ENCODE measurements at regions not wholly inside any gene's neighbourhood (a gene's known extent, or its start where the extent isn't known, plus 50 kb on each side); places are given as distances from the start of the nearest gene placed in this dataset.

DNA sequence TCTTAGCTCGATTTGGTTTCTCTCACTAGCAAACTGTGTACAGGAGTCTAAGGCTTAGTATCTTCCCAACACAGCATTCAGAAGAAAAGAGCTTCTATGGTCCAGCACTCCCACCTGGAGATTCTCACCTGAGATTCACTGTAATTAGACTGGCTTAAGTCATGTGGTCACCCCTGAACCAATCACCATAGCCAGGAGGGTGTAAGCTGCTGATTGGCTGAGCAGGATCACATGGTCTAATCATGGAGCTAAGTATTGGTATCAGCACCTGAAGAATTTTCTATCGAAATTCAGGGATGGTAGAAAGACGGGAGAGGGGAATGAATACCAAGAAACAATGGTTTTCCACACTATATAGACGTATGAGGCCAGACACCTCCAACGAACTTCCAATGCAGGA is 359.8 kb upstream of the ERCC4 start (continued):
- no peak for TF ChIP-seq EZH2 (IDR thresholded peaks at IDR 0.05; ENCODE audit: low read depth, unreplicated experiment)
- no peak for TF ChIP-seq STAT1 (IDR thresholded peaks at IDR 0.05; ENCODE audit: unreplicated experiment)
- TF ChIP-seq CTCF (conservative IDR thresholded peaks at IDR 0.05; ENCODE audit: low read depth in 2 of 2), result no peak

DNA sequence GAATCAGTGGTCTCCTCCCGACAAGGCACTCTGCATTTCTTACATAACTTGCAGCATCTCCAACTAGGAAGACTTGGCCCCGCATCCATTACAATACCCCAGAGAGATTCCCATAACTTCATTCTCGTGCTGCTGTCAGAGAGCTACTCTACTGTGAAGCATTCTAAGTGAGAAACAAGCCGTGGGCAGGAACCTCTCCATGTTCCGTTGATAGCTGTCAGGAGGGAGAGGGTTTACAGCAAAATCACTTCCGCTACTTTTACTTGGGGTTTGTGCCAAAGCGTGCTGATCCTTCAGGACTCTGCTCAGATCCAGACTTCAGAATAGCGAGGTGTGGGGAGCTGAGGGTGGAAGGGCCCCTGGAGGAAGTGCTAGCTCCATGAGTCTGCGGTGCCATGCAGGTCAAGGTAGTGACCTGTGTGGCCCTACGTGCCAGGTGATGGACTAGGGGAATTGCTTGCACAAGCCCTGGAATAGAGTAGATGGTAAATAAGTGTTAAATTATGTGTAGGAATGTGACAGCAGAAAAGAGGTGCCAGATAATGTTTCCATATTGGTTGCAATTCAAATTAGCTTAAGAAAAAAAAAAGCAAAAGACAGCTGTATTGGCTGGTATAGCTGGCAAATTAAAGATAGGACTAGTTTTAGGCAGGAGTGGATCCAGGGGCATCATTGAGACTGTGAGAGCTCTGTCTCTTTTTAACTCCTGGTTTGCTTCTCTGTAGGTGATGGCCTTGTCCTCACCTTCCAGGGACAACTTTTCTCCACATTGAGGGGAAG is 358.5 kb upstream of the ERCC4 start:
- Histone ChIP-seq H2AFZ (0 out of 2 replicates have a peak overlapping the region, but pooled peaks have one; percentile 14), H3K4me1 (ENCODE audit: insufficient read depth) (no peaks in the 10 kb centered on the region), H3K4me2 (no peak overlapping the region), H3K27ac (ENCODE audit: low read depth) (no peak overlapping the region), H3K36me3 (ENCODE audit: insufficient read depth) (no peaks in the 10 kb centered on the region), H3K79me2 (replicated peaks; ENCODE audit: insufficient read depth) (no peaks in the 10 kb centered on the region), H3K27me3 (ENCODE audit: insufficient read depth) (no peaks in the 10 kb centered on the region), H3F3A (replicated peaks; ENCODE audit: low read depth) (no peaks in the 10 kb centered on the region), H4K20me1 (replicated peaks; ENCODE audit: insufficient read depth) (no peaks in the 10 kb centered on the region), H3K4me3 (no peak overlapping the region), H3K9me2 (ENCODE audit: insufficient read depth) (peaks cover 6% of the 10 kb centered on the region; the same call in 1 of the 2 replicates)
- DNase-seq (ENCODE audit: low spot score), result no peak
- no peaks in the 10 kb centered on the region for H3K27me3 Mint-ChIP-seq (ENCODE audit: insufficient read depth, low read depth, poor library complexity)
- no peak overlapping the region for H3K4me3 Mint-ChIP-seq
- no peaks in the 10 kb centered on the region; the same call in 2 of the 3 replicates for H3K9me3 Mint-ChIP-seq
- H3K4me1 Mint-ChIP-seq, result peaks cover 2% of the 10 kb centered on the region; the same call in 2 of the 3 replicates
- H3K27ac Mint-ChIP-seq, result no peak overlapping the region
- H3K36me3 Mint-ChIP-seq (ENCODE audit: low read depth), result no peaks in the 10 kb centered on the region
- ATAC-seq, result no peak
- no peak for TF ChIP-seq EZH2 (IDR thresholded peaks at IDR 0.05; ENCODE audit: low read depth, unreplicated experiment)
- TF ChIP-seq EZH2phosphoT487 (IDR thresholded peaks at IDR 0.05; ENCODE audit: unreplicated experiment), result no peak
- TF ChIP-seq NANOG (IDR thresholded peaks at IDR 0.05; ENCODE audit: borderline replicate concordance), result no peak
- no peak for TF ChIP-seq REST (IDR thresholded peaks at IDR 0.05; ENCODE audit: unreplicated experiment)
- TF ChIP-seq, protein P1, sequence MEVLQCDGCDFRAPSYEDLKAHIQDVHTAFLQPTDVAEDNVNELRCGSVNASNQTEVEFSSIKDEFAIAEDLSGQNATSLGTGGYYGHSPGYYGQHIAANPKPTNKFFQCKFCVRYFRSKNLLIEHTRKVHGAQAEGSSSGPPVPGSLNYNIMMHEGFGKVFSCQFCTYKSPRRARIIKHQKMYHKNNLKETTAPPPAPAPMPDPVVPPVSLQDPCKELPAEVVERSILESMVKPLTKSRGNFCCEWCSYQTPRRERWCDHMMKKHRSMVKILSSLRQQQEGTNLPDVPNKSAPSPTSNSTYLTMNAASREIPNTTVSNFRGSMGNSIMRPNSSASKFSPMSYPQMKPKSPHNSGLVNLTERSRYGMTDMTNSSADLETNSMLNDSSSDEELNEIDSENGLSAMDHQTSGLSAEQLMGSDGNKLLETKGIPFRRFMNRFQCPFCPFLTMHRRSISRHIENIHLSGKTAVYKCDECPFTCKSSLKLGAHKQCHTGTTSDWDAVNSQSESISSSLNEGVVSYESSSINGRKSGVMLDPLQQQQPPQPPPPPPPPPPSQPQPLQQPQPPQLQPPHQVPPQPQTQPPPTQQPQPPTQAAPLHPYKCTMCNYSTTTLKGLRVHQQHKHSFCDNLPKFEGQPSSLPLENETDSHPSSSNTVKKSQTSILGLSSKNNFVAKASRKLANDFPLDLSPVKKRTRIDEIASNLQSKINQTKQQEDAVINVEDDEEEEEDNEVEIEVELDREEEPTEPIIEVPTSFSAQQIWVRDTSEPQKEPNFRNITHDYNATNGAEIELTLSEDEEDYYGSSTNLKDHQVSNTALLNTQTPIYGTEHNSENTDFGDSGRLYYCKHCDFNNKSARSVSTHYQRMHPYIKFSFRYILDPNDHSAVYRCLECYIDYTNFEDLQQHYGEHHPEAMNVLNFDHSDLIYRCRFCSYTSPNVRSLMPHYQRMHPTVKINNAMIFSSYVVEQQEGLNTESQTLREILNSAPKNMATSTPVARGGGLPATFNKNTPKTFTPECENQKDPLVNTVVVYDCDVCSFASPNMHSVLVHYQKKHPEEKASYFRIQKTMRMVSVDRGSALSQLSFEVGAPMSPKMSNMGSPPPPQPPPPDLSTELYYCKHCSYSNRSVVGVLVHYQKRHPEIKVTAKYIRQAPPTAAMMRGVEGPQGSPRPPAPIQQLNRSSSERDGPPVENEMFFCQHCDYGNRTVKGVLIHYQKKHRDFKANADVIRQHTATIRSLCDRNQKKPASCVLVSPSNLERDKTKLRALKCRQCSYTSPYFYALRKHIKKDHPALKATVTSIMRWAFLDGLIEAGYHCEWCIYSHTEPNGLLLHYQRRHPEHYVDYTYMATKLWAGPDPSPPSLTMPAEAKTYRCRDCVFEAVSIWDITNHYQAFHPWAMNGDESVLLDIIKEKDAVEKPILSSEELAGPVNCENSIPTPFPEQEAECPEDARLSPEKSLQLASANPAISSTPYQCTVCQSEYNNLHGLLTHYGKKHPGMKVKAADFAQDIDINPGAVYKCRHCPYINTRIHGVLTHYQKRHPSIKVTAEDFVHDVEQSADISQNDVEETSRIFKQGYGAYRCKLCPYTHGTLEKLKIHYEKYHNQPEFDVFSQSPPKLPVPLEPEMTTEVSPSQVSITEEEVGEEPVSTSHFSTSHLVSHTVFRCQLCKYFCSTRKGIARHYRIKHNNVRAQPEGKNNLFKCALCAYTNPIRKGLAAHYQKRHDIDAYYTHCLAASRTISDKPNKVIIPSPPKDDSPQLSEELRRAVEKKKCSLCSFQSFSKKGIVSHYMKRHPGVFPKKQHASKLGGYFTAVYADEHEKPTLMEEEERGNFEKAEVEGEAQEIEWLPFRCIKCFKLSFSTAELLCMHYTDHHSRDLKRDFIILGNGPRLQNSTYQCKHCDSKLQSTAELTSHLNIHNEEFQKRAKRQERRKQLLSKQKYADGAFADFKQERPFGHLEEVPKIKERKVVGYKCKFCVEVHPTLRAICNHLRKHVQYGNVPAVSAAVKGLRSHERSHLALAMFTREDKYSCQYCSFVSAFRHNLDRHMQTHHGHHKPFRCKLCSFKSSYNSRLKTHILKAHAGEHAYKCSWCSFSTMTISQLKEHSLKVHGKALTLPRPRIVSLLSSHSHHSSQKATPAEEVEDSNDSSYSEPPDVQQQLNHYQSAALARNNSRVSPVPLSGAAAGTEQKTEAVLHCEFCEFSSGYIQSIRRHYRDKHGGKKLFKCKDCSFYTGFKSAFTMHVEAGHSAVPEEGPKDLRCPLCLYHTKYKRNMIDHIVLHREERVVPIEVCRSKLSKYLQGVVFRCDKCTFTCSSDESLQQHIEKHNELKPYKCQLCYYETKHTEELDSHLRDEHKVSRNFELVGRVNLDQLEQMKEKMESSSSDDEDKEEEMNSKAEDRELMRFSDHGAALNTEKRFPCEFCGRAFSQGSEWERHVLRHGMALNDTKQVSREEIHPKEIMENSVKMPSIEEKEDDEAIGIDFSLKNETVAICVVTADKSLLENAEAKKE (CRISPR knock-in tag; IDR thresholded peaks at IDR 0.05), result no peak
- no peak for TF ChIP-seq ETS1 (IDR thresholded peaks at IDR 0.05)
- TF ChIP-seq ZNF331 (CRISPR knock-in tag; IDR thresholded peaks at IDR 0.05; ENCODE audit: low read depth), result no peak
- TF ChIP-seq POLR2AphosphoS5 (IDR thresholded peaks at IDR 0.05; ENCODE audit: low read depth), result no peak
